ENCODE measurements at regions not wholly inside any gene's neighbourhood (a gene's known extent, or its start where the extent isn't known, plus 50 kb on each side); places are given as distances from the start of the nearest gene placed in this dataset.
"Not testable (repeated sequence)": the region's sequence is repeated elsewhere in the genome, so short reads cannot be mapped to it uniquely, and the experiment has no call there.

GRCh38 chr12:127149226-127149964, 1117.6 kb upstream of the TMEM132C start:
- no peak overlapping the region for H3K4me3 ChIP-seq (ENCODE audit: control insufficient read depth, low read depth, low read length)
- DNase-seq (ENCODE audit: low read depth): peak; percentile 87
- TF ChIP-seq CTCF (IDR thresholded peaks at IDR 0.05; ENCODE audit: control insufficient read depth, insufficient read depth, low read depth, low read length, missing control alignments): no peak

GRCh38 chr12:127150028-127150427, 1116.9 kb upstream of the TMEM132C start:
- TF ChIP-seq CTCF (IDR thresholded peaks at IDR 0.05; ENCODE audit: control insufficient read depth, insufficient read depth, low read depth, low read length, missing control alignments): no peak
- DNase-seq (ENCODE audit: low read depth): no peak
- no peak overlapping the region for H3K4me3 ChIP-seq (ENCODE audit: control insufficient read depth, low read depth, low read length)

- DNase-seq (ENCODE audit: low read depth): no peak
- no peak for TF ChIP-seq CTCF (IDR thresholded peaks at IDR 0.05; ENCODE audit: control insufficient read depth, insufficient read depth, low read depth, low read length, missing control alignments)
- H3K4me3 ChIP-seq (ENCODE audit: control insufficient read depth, low read depth, low read length): no peak overlapping the region
Measured at GRCh38 chr12:127150479-127150878, 1116.5 kb upstream of the TMEM132C start.

- no peak overlapping the region for H3K4me3 ChIP-seq (ENCODE audit: control insufficient read depth, low read depth, low read length)
- no peak for DNase-seq (ENCODE audit: low read depth)
- no peak for TF ChIP-seq CTCF (IDR thresholded peaks at IDR 0.05; ENCODE audit: control insufficient read depth, insufficient read depth, low read depth, low read length, missing control alignments)
Measured at GRCh38 chr12:127150956-127151355, 1116.0 kb upstream of the TMEM132C start.

GRCh38 chr12:127153996-127154395, 1113.0 kb upstream of the TMEM132C start:
- no peak for TF ChIP-seq CTCF (IDR thresholded peaks at IDR 0.05; ENCODE audit: control insufficient read depth, insufficient read depth, low read depth, low read length, missing control alignments)
- DNase-seq (ENCODE audit: low read depth): no peak
- H3K4me3 ChIP-seq (ENCODE audit: control insufficient read depth, low read depth, low read length): no peak overlapping the region

- not testable (repeated sequence) for DNase-seq (ENCODE audit: low read depth)
Measured at GRCh38 chr12:127154830-127155229, 1112.1 kb upstream of the TMEM132C start.

GRCh38 chr12:127155935-127156619, 1110.9 kb upstream of the TMEM132C start:
- DNase-seq (ENCODE audit: low read depth); H3K4me3 ChIP-seq (ENCODE audit: control insufficient read depth, low read depth, low read length): not testable (repeated sequence)

More at GRCh38 chr12:127154830-127155229, 1112.1 kb upstream of the TMEM132C start:
- not testable (repeated sequence) for H3K4me3 ChIP-seq (ENCODE audit: control insufficient read depth, low read depth, low read length)

- not testable (repeated sequence) for DNase-seq (ENCODE audit: low read depth); H3K4me3 ChIP-seq (ENCODE audit: control insufficient read depth, low read depth, low read length)
Measured at GRCh38 chr12:127157501-127158366, 1109.2 kb upstream of the TMEM132C start.
